Osteocyte (in vitro differentiated cells): ENCODE measurements at regions not wholly inside any gene's neighbourhood (a gene's known extent, or its start where the extent isn't known, plus 50 kb on each side); places are given as distances from the start of the nearest gene placed in this dataset.

Experiments used
- DNase-seq: peaks from one replicate; pipeline ENCODE4 v3.0.0; 2021; ENCODE audit warnings: mixed read lengths; ENCODE audit not compliant: unreplicated experiment; ENCODE audit errors: extremely low spot score
- H3K27ac Mint-ChIP-seq: one replicate; pipeline ENCODE4 v1.8.0; 2021; ENCODE audit warnings: mild to moderate bottlenecking, mixed read lengths; ENCODE audit not compliant: unreplicated experiment
- H3K27me3 Mint-ChIP-seq: one replicate; pipeline ENCODE4 v1.8.0; 2021; ENCODE audit warnings: mixed read lengths; ENCODE audit not compliant: unreplicated experiment
- H3K36me3 Mint-ChIP-seq: one replicate; pipeline ENCODE4 v1.8.0; 2021; ENCODE audit warnings: mixed read lengths; ENCODE audit not compliant: unreplicated experiment
- H3K4me1 Mint-ChIP-seq: one replicate; pipeline ENCODE4 v1.8.0; 2021; ENCODE audit warnings: mixed read lengths; ENCODE audit not compliant: unreplicated experiment
- H3K4me3 Mint-ChIP-seq: one replicate; pipeline ENCODE4 v1.8.0; 2021; ENCODE audit warnings: mild to moderate bottlenecking, moderate library complexity, mixed read lengths; ENCODE audit not compliant: unreplicated experiment
- H3K9me3 Mint-ChIP-seq: one replicate; pipeline ENCODE4 v1.8.0; 2021; ENCODE audit warnings: mixed read lengths; ENCODE audit not compliant: unreplicated experiment
- CTCF ChIP-seq: fragments of 200-600 bp; sonication (generic); IDR thresholded peaks from 2 replicates; pipeline ENCODE4 v1.5.0; 2021; ENCODE audit warnings: antibody characterized with exemption, mild to moderate bottlenecking, moderate library complexity

GRCh38 chr1:117681901-117682250 lies 76.0 kb downstream of the TENT5C start:
- H3K4me1 Mint-ChIP-seq, result no peaks in the 10 kb centered on the region
- no peaks in the 10 kb centered on the region for H3K36me3 Mint-ChIP-seq
- no peak overlapping the region for H3K27ac Mint-ChIP-seq
- H3K4me3 Mint-ChIP-seq, result no peak overlapping the region
- DNase-seq, result no peak
- no peaks in the 10 kb centered on the region for H3K9me3 Mint-ChIP-seq
- no peak for TF ChIP-seq CTCF
- H3K27me3 Mint-ChIP-seq, result no peaks in the 10 kb centered on the region

- no peaks in the 10 kb centered on the region for H3K4me1 Mint-ChIP-seq
- H3K36me3 Mint-ChIP-seq, result no peaks in the 10 kb centered on the region
- H3K9me3 Mint-ChIP-seq, result no peaks in the 10 kb centered on the region
- no peaks in the 10 kb centered on the region for H3K27me3 Mint-ChIP-seq
- no peak for TF ChIP-seq CTCF
- no peak overlapping the region for H3K4me3 Mint-ChIP-seq
- H3K27ac Mint-ChIP-seq, result no peak overlapping the region
- no peak for DNase-seq
These were observed 76.5 kb downstream of the TENT5C start for GRCh38 chr1:117682372-117682771.

GRCh38 chr1:117683571-117684285 lies 77.9 kb downstream of the TENT5C start:
- H3K4me3 Mint-ChIP-seq, result no peak overlapping the region
- peaks cover 1% of the 10 kb centered on the region for H3K27me3 Mint-ChIP-seq

GRCh38 chr1:117685936-117686806 lies 80.3 kb downstream of the TENT5C start:
- H3K4me3 Mint-ChIP-seq, result no peak overlapping the region
- H3K27me3 Mint-ChIP-seq, result peaks cover 12% of the 10 kb centered on the region
- H3K9me3 Mint-ChIP-seq, result no peaks in the 10 kb centered on the region
- no peaks in the 10 kb centered on the region for H3K4me1 Mint-ChIP-seq
- no peak overlapping the region for H3K27ac Mint-ChIP-seq
- H3K36me3 Mint-ChIP-seq, result no peaks in the 10 kb centered on the region
- no peak for TF ChIP-seq CTCF
- DNase-seq, result no peak

More at GRCh38 chr1:117683571-117684285, 77.9 kb downstream of the TENT5C start:
- no peaks in the 10 kb centered on the region for H3K36me3 Mint-ChIP-seq
- no peak for DNase-seq
- no peaks in the 10 kb centered on the region for H3K4me1 Mint-ChIP-seq
- no peak for TF ChIP-seq CTCF
- H3K27ac Mint-ChIP-seq, result no peak overlapping the region
- no peaks in the 10 kb centered on the region for H3K9me3 Mint-ChIP-seq

GRCh38 chr1:117686907-117687306 lies 81.1 kb downstream of the TENT5C start:
- Mint-ChIP-seq H3K36me3 (no peaks in the 10 kb centered on the region), H3K4me1 (no peaks in the 10 kb centered on the region), H3K9me3 (no peaks in the 10 kb centered on the region), H3K27ac (no peak overlapping the region), H3K27me3 (peaks cover 13% of the 10 kb centered on the region), H3K4me3 (no peak overlapping the region)
- no peak for DNase-seq
- no peak for TF ChIP-seq CTCF
